KMS-11 (cell line): ENCODE measurements at regions not wholly inside any gene's neighbourhood (a gene's known extent, or its start where the extent isn't known, plus 50 kb on each side); places are given as distances from the start of the nearest gene placed in this dataset.

Experiments used
- H2AFZ ChIP-seq: fragments of 200-600 bp; sonication (generic); 2 replicates; pipeline ENCODE4 v1.6.1; 2016; ENCODE audit warnings: antibody characterized with exemption, mixed run types, low read depth
- H3K27ac ChIP-seq: fragments of 200-600 bp; sonication (generic); 2 replicates; pipeline ENCODE4 v1.6.1; 2016; ENCODE audit warnings: mild to moderate bottlenecking, mixed run types
- H3K27me3 ChIP-seq: fragments of 200-600 bp; sonication (generic); 2 replicates; pipeline ENCODE4 v1.6.1; 2017; ENCODE audit warnings: mild to moderate bottlenecking, low read depth, mixed run types, moderate library complexity; ENCODE audit not compliant: insufficient read depth
- H3K36me3 ChIP-seq: fragments of 200-600 bp; sonication (generic); 2 replicates; pipeline ENCODE4 v1.6.1; 2017; ENCODE audit warnings: mild to moderate bottlenecking, mixed run types; ENCODE audit not compliant: insufficient read depth
- H3K4me1 ChIP-seq: fragments of 200-600 bp; sonication (generic); 2 replicates; pipeline ENCODE4 v1.6.1; 2016; ENCODE audit warnings: mild to moderate bottlenecking, low read depth, mixed run types; ENCODE audit not compliant: poor library complexity, severe bottlenecking
- H3K4me2 ChIP-seq: fragments of 200-600 bp; sonication (generic); 2 replicates; pipeline ENCODE4 v1.7.0; 2016; ENCODE audit warnings: mild to moderate bottlenecking, mixed run types
- H3K4me3 ChIP-seq: fragments of 200-600 bp; sonication (generic); IDR thresholded peaks from 2 replicates; pipeline ENCODE4 v1.6.1; 2017; ENCODE audit warnings: low read depth, low read length, mixed read lengths; ENCODE audit not compliant: insufficient read depth
- H3K79me2 ChIP-seq: fragments of 200-600 bp; sonication (generic); 2 replicates; pipeline ENCODE4 v1.6.1; 2016; ENCODE audit warnings: low read depth, mixed run types; ENCODE audit not compliant: insufficient read depth
- H3K9ac ChIP-seq: fragments of 200-600 bp; sonication (generic); 2 replicates; pipeline ENCODE4 v1.6.1; 2016; ENCODE audit warnings: mild to moderate bottlenecking, mixed run types
- H4K20me1 ChIP-seq: fragments of 200-600 bp; sonication (generic); 2 replicates; pipeline ENCODE4 v1.6.1; 2016; ENCODE audit warnings: mild to moderate bottlenecking, mixed run types; ENCODE audit not compliant: insufficient read depth
- CTCF ChIP-seq: fragments of 200-600 bp; sonication (generic); conservative IDR thresholded peaks from 2 replicates; pipeline ENCODE4 v1.6.1; 2017; ENCODE audit warnings: low read depth, mild to moderate bottlenecking, antibody characterized with exemption, low read length, moderate library complexity, mixed read lengths

- H3K79me2 ChIP-seq = no peaks in the 10 kb centered on the region
- no peak overlapping the region for H3K27ac ChIP-seq
- no peaks in the 10 kb centered on the region for H3K4me1 ChIP-seq
- no peaks in the 10 kb centered on the region for H4K20me1 ChIP-seq
- no peak overlapping the region for H3K9ac ChIP-seq
- H2AFZ ChIP-seq = no peak overlapping the region
- no peak overlapping the region for H3K4me2 ChIP-seq
- H3K36me3 ChIP-seq = no peaks in the 10 kb centered on the region
- H3K27me3 ChIP-seq = no peaks in the 10 kb centered on the region
- TF ChIP-seq CTCF = no peak
- no peak overlapping the region for H3K4me3 ChIP-seq
Observed at GRCh38 chr12:108442067-108442466, 73.0 kb upstream of the FICD start.

- H3K36me3 ChIP-seq = no peaks in the 10 kb centered on the region
- no peaks in the 10 kb centered on the region for H3K79me2 ChIP-seq
- H3K9ac ChIP-seq = no peak overlapping the region
- no peak overlapping the region for H2AFZ ChIP-seq
- H3K4me2 ChIP-seq = no peak overlapping the region
- no peak overlapping the region for H3K27ac ChIP-seq
- H4K20me1 ChIP-seq = no peaks in the 10 kb centered on the region
- H3K4me1 ChIP-seq = no peaks in the 10 kb centered on the region
- TF ChIP-seq CTCF = no peak
- no peak overlapping the region for H3K4me3 ChIP-seq
- H3K27me3 ChIP-seq = no peaks in the 10 kb centered on the region
Observed at GRCh38 chr12:108441549-108441948, 73.5 kb upstream of the FICD start.

GRCh38 chr12:108440736-108441135 is 74.3 kb upstream of the FICD start:
- Histone ChIP-seq H3K36me3 (no peaks in the 10 kb centered on the region), H3K4me1 (no peaks in the 10 kb centered on the region), H2AFZ (no peak overlapping the region), H3K4me2 (no peak overlapping the region), H3K4me3 (no peak overlapping the region), H3K9ac (no peak overlapping the region), H3K27ac (no peak overlapping the region), H4K20me1 (no peaks in the 10 kb centered on the region), H3K27me3 (no peaks in the 10 kb centered on the region), H3K79me2 (no peaks in the 10 kb centered on the region)
- TF ChIP-seq CTCF = no peak

- Histone ChIP-seq H2AFZ (no peak overlapping the region), H3K79me2 (no peaks in the 10 kb centered on the region), H3K4me3 (no peak overlapping the region), H3K36me3 (no peaks in the 10 kb centered on the region), H3K9ac (no peak overlapping the region), H3K27ac (no peak overlapping the region), H3K27me3 (no peaks in the 10 kb centered on the region), H4K20me1 (no peaks in the 10 kb centered on the region), H3K4me1 (no peaks in the 10 kb centered on the region), H3K4me2 (no peak overlapping the region)
- TF ChIP-seq CTCF = no peak
Observed at GRCh38 chr12:108438667-108439066, 76.4 kb upstream of the FICD start.
